ENCODE measurements at regions not wholly inside any gene's neighbourhood (a gene's known extent, or its start where the extent isn't known, plus 50 kb on each side); places are given as distances from the start of the nearest gene placed in this dataset.

- H3K27me3 ChIP-seq (ENCODE audit: insufficient read depth, poor library complexity, severe bottlenecking): peaks cover 2% of the 10 kb centered on the region
- DNase-seq (ENCODE audit: low read depth in 1 of 2, low spot score in 1 of 2): no peak
- H3K27ac ChIP-seq (replicated peaks): no peak overlapping the region
- TF ChIP-seq GABPA (IDR thresholded peaks at IDR 0.05; ENCODE audit: low read depth): no peak
- TF ChIP-seq POLR2AphosphoS5 (IDR thresholded peaks at IDR 0.05; ENCODE audit: low read depth): no peak
- TF ChIP-seq REST (IDR thresholded peaks at IDR 0.05; ENCODE audit: insufficient replicate concordance, low read depth): no peak
- no peak for TF ChIP-seq CTCF (IDR thresholded peaks at IDR 0.05; ENCODE audit: insufficient read depth, low read length)
- TF ChIP-seq SPI1 (IDR thresholded peaks at IDR 0.05; ENCODE audit: borderline replicate concordance, low read depth): no peak
- no peak overlapping the region for H3K4me3 ChIP-seq (replicated peaks; ENCODE audit: insufficient read depth, low read length)
Observed at GRCh38 chr9:99385215-99385614, 163.1 kb downstream of the SEC61B start.

DNA sequence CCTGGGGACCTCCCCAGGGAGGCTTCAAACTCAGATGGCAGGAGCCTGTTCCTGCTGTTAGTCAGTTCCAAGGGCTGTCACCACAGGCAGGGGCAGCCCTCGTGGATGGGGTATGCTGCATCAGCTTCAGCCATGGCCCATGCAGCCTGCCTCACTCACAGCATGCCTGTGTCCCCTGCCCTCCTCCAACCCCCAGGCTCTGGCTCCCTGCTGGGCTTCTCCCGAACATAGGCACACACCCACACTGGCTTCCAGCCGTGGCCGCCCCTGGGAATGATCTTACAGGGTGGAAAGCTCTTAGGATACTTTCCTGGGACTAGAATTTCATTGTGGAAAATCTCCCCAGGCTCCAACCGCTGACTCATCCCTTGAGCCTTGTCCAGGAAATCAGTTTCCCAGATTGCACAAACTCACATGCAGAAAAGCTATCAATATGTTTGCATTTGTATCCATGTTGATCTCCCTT, 163.8 kb downstream of the SEC61B start:
- H3K4me3 ChIP-seq (replicated peaks; ENCODE audit: insufficient read depth, low read length): no peak overlapping the region
- TF ChIP-seq SPI1 (IDR thresholded peaks at IDR 0.05; ENCODE audit: borderline replicate concordance, low read depth) (no peak), GABPA (IDR thresholded peaks at IDR 0.05; ENCODE audit: low read depth) (no peak)
- DNase-seq (ENCODE audit: low read depth in 1 of 2, low spot score in 1 of 2): no peak
- H3K27me3 ChIP-seq (ENCODE audit: insufficient read depth, poor library complexity, severe bottlenecking): peaks cover 2% of the 10 kb centered on the region
- no peak overlapping the region for H3K27ac ChIP-seq (replicated peaks)

- H3K27ac ChIP-seq (replicated peaks): no peak overlapping the region
- no peak for DNase-seq (ENCODE audit: low read depth in 1 of 2, low spot score in 1 of 2)
- no peak overlapping the region for H3K4me3 ChIP-seq (replicated peaks; ENCODE audit: insufficient read depth, low read length)
- H3K27me3 ChIP-seq (ENCODE audit: insufficient read depth, poor library complexity, severe bottlenecking): peaks cover 2% of the 10 kb centered on the region
- TF ChIP-seq GABPA (IDR thresholded peaks at IDR 0.05; ENCODE audit: low read depth): no peak
- TF ChIP-seq POLR2AphosphoS5 (IDR thresholded peaks at IDR 0.05; ENCODE audit: low read depth): no peak
- TF ChIP-seq REST (IDR thresholded peaks at IDR 0.05; ENCODE audit: insufficient replicate concordance, low read depth): no peak
- no peak for TF ChIP-seq SPI1 (IDR thresholded peaks at IDR 0.05; ENCODE audit: borderline replicate concordance, low read depth)
- TF ChIP-seq CTCF (IDR thresholded peaks at IDR 0.05; ENCODE audit: insufficient read depth, low read length): no peak
Observed at GRCh38 chr9:99387431-99387830, 165.3 kb downstream of the SEC61B start.

GRCh38 chr9:99389087-99390033, 167.3 kb downstream of the SEC61B start:
- H3K27ac ChIP-seq (replicated peaks): no peak overlapping the region
- DNase-seq (ENCODE audit: low read depth in 1 of 2, low spot score in 1 of 2): no peak
- TF ChIP-seq SPI1 (IDR thresholded peaks at IDR 0.05; ENCODE audit: borderline replicate concordance, low read depth) (no peak), CTCF (IDR thresholded peaks at IDR 0.05; ENCODE audit: insufficient read depth, low read length) (no peak), REST (IDR thresholded peaks at IDR 0.05; ENCODE audit: insufficient replicate concordance, low read depth) (no peak), POLR2AphosphoS5 (IDR thresholded peaks at IDR 0.05; ENCODE audit: low read depth) (no peak), GABPA (IDR thresholded peaks at IDR 0.05; ENCODE audit: low read depth) (no peak)
- H3K27me3 ChIP-seq (ENCODE audit: insufficient read depth, poor library complexity, severe bottlenecking): no peaks in the 10 kb centered on the region
- no peak overlapping the region for H3K4me3 ChIP-seq (replicated peaks; ENCODE audit: insufficient read depth, low read length)

Data from HL-60 (cell line).